Astrocyte of the spinal cord (primary cell): ENCODE measurements at regions not wholly inside any gene's neighbourhood (a gene's known extent, or its start where the extent isn't known, plus 50 kb on each side); places are given as distances from the start of the nearest gene placed in this dataset.

Experiments
- DNase-seq: peaks from one replicate; pipeline ENCODE4 v3.0.0; 2011; ENCODE audit warnings: low read depth, low spot score
- H3K4me3 ChIP-seq: 2 replicates; pipeline ENCODE4 v1.5.1; 2011; ENCODE audit warnings: low read depth, mild to moderate bottlenecking, low read length, moderate library complexity
- in situ Hi-C: cut with HindIII; loops from 2 replicates; pipeline ENCODE4 v1.10.0; 2017; ENCODE audit warnings: low sequenced_read_pairs
- TF ChIP-seq, protein P1 (sequence below): IDR thresholded peaks from 2 replicates; pipeline ENCODE4 v1.5.1; 2012; ENCODE audit warnings: low read depth, mild to moderate bottlenecking, low read length, inconsistent platforms

DNA sequence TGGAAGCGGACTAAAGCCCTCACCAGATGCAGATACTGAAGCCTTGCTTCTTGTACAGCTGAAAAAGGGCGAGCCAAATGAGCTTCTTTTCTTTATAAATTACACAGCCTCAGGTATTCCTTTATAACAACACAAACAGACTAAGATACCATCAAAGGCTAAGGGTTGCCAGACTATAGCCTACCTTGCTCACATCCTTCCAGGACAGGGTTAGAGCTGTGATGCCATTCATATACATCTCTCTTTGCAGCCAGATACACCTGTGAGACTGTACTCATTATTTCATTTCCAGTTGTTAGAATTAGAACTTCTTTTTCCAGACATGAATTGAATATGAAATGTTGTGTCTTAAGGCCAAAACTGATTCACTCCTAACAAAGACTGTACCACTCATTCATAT, 262.8 kb upstream of the NR2F2 start:
- no peak for DNase-seq
- TF ChIP-seq, protein P1, sequence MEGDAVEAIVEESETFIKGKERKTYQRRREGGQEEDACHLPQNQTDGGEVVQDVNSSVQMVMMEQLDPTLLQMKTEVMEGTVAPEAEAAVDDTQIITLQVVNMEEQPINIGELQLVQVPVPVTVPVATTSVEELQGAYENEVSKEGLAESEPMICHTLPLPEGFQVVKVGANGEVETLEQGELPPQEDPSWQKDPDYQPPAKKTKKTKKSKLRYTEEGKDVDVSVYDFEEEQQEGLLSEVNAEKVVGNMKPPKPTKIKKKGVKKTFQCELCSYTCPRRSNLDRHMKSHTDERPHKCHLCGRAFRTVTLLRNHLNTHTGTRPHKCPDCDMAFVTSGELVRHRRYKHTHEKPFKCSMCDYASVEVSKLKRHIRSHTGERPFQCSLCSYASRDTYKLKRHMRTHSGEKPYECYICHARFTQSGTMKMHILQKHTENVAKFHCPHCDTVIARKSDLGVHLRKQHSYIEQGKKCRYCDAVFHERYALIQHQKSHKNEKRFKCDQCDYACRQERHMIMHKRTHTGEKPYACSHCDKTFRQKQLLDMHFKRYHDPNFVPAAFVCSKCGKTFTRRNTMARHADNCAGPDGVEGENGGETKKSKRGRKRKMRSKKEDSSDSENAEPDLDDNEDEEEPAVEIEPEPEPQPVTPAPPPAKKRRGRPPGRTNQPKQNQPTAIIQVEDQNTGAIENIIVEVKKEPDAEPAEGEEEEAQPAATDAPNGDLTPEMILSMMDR = no peak
- H3K4me3 ChIP-seq = no peak overlapping the region
- in situ Hi-C loops = no loop called here

DNA sequence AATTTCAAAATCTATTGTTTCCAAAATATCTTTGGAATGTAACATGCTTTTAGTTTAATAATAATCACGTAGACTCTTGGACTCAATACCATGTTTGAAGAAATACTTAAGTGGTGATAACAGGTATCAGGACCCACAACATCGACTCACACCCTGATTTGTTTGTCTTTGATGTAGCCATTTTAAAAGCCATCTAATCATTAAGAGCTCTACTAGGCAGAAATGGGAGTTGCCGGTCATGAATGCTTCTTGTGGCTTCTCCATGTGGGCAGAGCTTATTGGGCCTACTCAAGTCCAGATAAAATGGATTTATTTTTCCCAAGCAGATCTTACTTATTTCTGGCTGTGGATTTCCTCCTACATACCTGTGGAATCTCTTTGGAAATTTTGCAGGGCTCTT, 261.6 kb upstream of the NR2F2 start:
- TF ChIP-seq, protein P1 = no peak
- no peak overlapping the region for H3K4me3 ChIP-seq
- DNase-seq = no peak
- in situ Hi-C loops = no loop called here

DNA sequence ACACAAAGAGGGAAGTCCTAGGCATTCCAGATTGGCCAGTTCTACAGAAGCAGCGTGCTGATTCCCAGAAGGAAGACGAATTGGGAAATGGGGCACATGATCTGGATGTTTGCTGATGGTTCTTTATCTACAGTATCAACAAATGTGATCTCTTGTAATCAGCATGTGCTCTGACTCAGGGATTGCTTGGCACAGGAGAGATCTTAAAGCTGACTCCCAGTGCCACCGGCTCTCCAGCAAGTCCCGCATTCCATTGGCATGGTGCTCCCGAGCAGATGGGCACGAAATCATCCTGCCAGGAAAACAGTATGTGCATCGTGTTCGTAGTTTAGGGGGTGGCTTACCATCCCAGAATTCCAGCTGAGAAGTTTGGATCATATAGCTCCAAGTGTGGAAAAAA, 259.9 kb upstream of the NR2F2 start:
- no peak overlapping the region for H3K4me3 ChIP-seq
- no peak for DNase-seq
- in situ Hi-C loops = no loop called here
- TF ChIP-seq, protein P1 = no peak

DNA sequence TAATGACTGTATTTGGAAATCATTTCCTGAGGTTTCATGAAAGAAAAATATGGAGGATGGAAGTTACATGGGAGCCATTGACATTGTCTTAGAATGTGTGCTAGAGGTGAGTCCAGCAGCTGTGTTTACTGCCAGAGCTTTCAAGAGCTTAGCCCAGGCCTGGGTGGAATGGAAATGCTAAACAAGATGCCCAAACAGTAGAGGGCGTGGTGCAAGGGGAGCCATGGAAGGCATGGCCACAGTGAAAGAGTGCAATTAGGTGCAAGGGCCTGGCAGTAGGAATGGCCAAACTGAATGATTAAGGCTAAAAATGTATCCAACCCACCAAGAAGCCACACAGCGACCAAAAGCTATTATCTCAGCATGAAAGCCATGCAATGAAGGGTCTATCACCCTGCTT, 257.7 kb upstream of the NR2F2 start:
- DNase-seq = no peak
- no peak overlapping the region for H3K4me3 ChIP-seq
- in situ Hi-C loops = no loop called here
- TF ChIP-seq, protein P1 = peak; percentile 1

DNA sequence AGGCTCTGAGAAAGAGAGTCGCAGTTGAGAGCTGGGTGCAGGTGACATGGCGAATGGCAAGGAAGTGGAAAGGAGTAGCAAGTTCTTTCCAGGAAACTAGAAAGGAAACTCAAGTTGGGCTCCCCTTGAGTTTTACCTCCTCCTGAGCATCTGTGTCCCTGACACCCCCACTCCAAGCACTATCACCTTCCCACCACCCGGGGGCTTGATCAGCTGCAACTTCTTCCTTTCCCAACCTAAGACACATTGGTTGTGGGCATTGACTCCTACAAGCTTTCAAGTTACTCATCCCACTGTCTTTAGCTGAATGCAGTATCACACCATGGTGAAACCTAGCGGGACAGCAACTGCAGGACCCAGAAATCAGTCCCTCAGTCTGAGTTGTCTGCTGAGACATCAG, 256.6 kb upstream of the NR2F2 start:
- H3K4me3 ChIP-seq = no peak overlapping the region
- in situ Hi-C loops = no loop called here

DNA sequence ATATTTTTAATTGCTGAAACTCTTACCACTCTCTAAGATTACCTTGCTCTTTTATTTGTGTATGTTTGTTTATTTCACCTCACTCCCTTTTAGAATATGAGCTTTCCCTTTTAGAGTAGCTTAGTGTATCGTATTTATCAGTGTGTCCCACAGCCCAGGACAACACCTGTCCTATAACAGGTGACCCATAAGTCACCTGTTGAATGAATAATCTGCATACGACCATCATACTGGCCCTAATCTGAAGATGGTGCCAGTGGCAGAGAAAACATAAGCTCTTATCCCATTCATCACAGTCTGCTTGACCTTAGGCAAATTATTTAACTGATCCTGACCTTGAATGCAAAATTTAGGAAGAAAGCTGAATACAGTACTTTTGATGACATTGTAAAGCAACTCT, 254.6 kb upstream of the NR2F2 start:
- TF ChIP-seq, protein P1 = no peak
- no peak for DNase-seq
- no peak overlapping the region for H3K4me3 ChIP-seq
- in situ Hi-C loops = no loop called here

More for the DNA sequence above, 256.6 kb upstream of the NR2F2 start:
- TF ChIP-seq, protein P1 = no peak
- no peak for DNase-seq

DNA sequence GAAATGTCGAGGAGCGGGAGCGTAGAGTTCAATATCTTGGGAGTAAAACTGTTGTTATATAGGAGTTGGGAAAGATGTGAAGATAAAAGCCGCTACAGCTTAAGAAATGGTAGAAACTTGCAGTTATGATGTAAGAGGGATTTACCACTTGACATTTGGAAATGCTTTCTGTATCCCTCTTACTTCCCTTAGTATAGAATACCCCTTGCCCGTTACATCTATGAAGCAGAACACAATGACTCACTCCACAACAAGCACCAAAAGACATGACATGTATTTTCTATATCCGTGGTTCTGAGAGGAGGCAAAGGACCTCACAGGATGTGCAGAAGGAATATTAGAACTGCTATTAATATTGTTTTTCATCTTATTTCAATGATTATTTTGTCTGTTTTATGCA, 254.2 kb upstream of the NR2F2 start:
- in situ Hi-C loops = no loop called here
- TF ChIP-seq, protein P1 = no peak
- no peak overlapping the region for H3K4me3 ChIP-seq
- no peak for DNase-seq
